Left ventricle myocardium inferior (tissue), 1 donor: ENCODE measurements at regions not wholly inside any gene's neighbourhood (a gene's known extent, or its start where the extent isn't known, plus 50 kb on each side); places are given as distances from the start of the nearest gene placed in this dataset.

ENCODE experiments used
- DNase-seq: peaks from one replicate; pipeline ENCODE4 v3.0.0-alpha.2; 2020
- H3K27ac ChIP-seq: fragments of 200-600 bp; replicated peaks from 2 replicates; pipeline ENCODE4 v1.8.0; 2021
- H3K27me3 ChIP-seq: fragments of 200-600 bp; 2 replicates; pipeline ENCODE4 v1.8.0; 2021; ENCODE audit warnings: low read depth
- H3K36me3 ChIP-seq: fragments of 200-600 bp; 2 replicates; pipeline ENCODE4 v1.8.0; 2021
- H3K4me1 ChIP-seq: fragments of 200-600 bp; 2 replicates; pipeline ENCODE4 v1.8.0; 2021
- H3K4me3 ChIP-seq: fragments of 200-600 bp; 2 replicates; pipeline ENCODE4 v1.8.0; 2021; ENCODE audit warnings: mild to moderate bottlenecking, moderate library complexity
- H3K9me3 ChIP-seq: fragments of 200-600 bp; replicated peaks from 2 replicates; pipeline ENCODE4 v1.8.0; 2021
- CTCF ChIP-seq: fragments of 200-600 bp; IDR thresholded peaks from 2 replicates; pipeline ENCODE4 v1.8.0; 2021; ENCODE audit warnings: antibody characterized with exemption, mild to moderate bottlenecking, borderline replicate concordance
- intact Hi-C: fragments of 100-400 bp; cut with micrococcal nuclease; formaldehyde crosslinking; loops from one replicate; pipeline ENCODE4 v1.11.0; 2022
- donor health status: DM: no; HTN: yes; CAD: no; lungs with severe emphysema.

GRCh38 chr4:162849937-162850336, 316.8 kb downstream of the NAF1 start:
- Histone ChIP-seq H3K27ac (no peak overlapping the region), H3K4me3 (no peak overlapping the region), H3K27me3 (no peaks in the 10 kb centered on the region), H3K4me1 (no peaks in the 10 kb centered on the region), H3K36me3 (no peaks in the 10 kb centered on the region), H3K9me3 (no peaks in the 10 kb centered on the region)
- no peak for DNase-seq
- intact Hi-C loops = no loop called here
- TF ChIP-seq CTCF = no peak

DNA sequence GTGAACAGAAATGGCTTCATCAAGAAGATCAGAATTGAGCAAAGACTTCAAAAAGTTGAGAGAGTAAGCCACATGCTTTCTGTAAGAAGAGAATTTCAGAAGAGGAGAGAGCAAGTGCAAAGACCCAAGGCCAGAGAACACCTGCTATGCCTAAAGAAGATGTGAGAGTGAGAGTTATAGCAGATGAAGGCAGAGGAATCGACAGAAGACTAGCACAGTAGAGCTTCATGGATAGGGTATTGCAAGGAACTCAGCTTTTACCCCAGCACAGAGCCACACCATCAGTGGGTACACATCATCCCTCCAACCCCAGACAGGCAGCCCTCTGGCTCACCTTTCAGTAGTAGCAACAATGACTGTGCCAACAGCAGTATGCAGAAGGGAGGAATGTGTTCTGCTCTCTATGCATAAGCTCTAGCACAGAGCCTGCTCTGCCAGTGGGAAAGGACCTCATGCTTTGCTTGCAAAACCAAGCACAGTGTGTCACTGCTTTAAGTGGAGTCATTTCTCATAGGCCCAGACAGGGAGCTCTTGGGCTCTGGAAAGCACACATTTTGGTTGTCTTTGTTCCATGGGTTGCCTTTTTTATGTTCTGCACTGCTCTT, 318.6 kb downstream of the NAF1 start:
- no peak for DNase-seq
- no peaks in the 10 kb centered on the region for H3K9me3 ChIP-seq
- H3K27me3 ChIP-seq = no peaks in the 10 kb centered on the region
- H3K4me1 ChIP-seq = no peaks in the 10 kb centered on the region
- H3K27ac ChIP-seq = no peak overlapping the region
- no peaks in the 10 kb centered on the region for H3K36me3 ChIP-seq
- intact Hi-C loops = no loop called here
- no peak for TF ChIP-seq CTCF
- H3K4me3 ChIP-seq = no peak overlapping the region

GRCh38 chr4:162841753-162842152, 324.9 kb downstream of the NAF1 start:
- no peaks in the 10 kb centered on the region for H3K4me1 ChIP-seq
- no peak overlapping the region for H3K27ac ChIP-seq
- intact Hi-C loops = no loop called here
- no peak overlapping the region for H3K4me3 ChIP-seq
- no peak for DNase-seq
- no peak for TF ChIP-seq CTCF
- H3K27me3 ChIP-seq = no peaks in the 10 kb centered on the region
- peaks cover 12% of the 10 kb centered on the region for H3K9me3 ChIP-seq
- H3K36me3 ChIP-seq = no peaks in the 10 kb centered on the region

DNA sequence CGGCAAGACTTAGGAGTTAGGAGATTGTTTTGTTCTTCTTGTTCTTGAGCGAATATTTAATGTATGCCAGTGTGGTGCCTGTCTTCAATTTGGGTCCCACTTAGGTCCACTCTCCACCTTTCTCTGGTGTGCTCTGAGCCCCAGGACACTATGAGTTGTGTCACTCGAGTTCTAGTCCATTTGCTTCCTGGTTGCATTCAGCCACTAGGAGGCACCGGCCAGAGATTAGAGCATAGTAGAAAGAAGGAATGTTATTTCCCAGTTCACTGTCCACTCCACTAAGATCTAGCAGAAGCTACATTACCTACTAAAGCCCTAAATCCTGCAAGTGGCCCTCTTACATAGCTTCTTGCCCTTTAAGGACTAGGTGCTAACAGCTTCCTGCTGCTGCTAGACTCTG, 326.9 kb downstream of the NAF1 start:
- no peaks in the 10 kb centered on the region for H3K36me3 ChIP-seq
- H3K27ac ChIP-seq = no peak overlapping the region
- H3K4me1 ChIP-seq = no peaks in the 10 kb centered on the region
- H3K4me3 ChIP-seq = no peak overlapping the region
- no peaks in the 10 kb centered on the region for H3K27me3 ChIP-seq
- H3K9me3 ChIP-seq = peaks cover 12% of the 10 kb centered on the region
- DNase-seq = no peak
- intact Hi-C loops = no loop called here
- no peak for TF ChIP-seq CTCF

DNA sequence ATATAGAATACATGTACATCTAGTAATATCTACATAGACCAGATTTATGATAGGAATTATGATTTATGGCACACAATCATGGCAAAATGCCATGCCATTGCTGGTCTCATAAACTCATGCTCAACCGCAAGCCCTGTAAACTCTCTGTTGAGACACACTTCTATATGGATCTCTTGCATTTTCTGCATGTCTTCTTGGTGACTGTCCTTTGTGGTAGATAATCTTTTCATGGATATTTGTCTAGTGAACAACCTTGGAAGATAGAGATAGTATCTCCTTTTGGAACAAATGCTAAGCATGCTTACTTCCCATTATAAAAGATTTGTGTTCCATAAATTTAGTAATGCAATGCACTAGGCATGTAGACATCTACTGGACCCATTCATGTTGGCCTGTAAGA, 328.0 kb downstream of the NAF1 start:
- H3K27ac ChIP-seq = no peak overlapping the region
- H3K4me1 ChIP-seq = no peaks in the 10 kb centered on the region
- no peak for DNase-seq
- no peaks in the 10 kb centered on the region for H3K27me3 ChIP-seq
- intact Hi-C loops = no loop called here
- TF ChIP-seq CTCF = no peak
- peaks cover 12% of the 10 kb centered on the region for H3K9me3 ChIP-seq
- no peaks in the 10 kb centered on the region for H3K36me3 ChIP-seq
- H3K4me3 ChIP-seq = no peak overlapping the region

DNA sequence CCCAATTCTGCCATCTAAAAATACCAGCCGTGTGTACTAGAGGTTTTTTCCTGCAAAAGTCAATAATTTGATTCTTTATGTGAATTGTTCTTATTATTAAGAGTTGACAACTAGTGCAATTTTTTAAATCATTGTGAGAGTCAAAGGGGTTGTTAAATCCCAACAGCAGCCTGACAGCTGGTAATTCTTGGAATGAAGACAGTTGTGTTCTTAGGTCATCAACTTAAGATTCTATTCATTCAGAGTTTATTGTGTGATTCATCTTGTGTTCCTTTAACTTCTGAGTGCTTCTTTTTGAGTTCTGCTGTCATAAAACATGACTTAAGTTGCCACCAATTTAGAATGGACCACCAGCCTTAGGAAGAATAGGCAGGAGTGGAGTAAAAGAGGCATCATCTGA, 329.0 kb downstream of the NAF1 start:
- no peak for DNase-seq
- Histone ChIP-seq H3K36me3 (no peaks in the 10 kb centered on the region), H3K27me3 (no peaks in the 10 kb centered on the region), H3K9me3 (peaks cover 12% of the 10 kb centered on the region), H3K27ac (no peak overlapping the region), H3K4me1 (no peaks in the 10 kb centered on the region), H3K4me3 (no peak overlapping the region)
- no peak for TF ChIP-seq CTCF
- intact Hi-C loops = no loop called here
